ENCODE measurements at regions not wholly inside any gene's neighbourhood (a gene's known extent, or its start where the extent isn't known, plus 50 kb on each side); places are given as distances from the start of the nearest gene placed in this dataset.
"Not testable (repeated sequence)": the region's sequence is repeated elsewhere in the genome, so short reads cannot be mapped to it uniquely, and the experiment has no call there.

- TF ChIP-seq CTCF (IDR thresholded peaks at IDR 0.05; ENCODE audit: low read depth, low read length); EZH2phosphoT487 (IDR thresholded peaks at IDR 0.05; ENCODE audit: low read depth): not testable (repeated sequence)
These were observed 56.7 kb upstream of the PARP1 start for GRCh38 chr1:226464587-226464971.

Data from OCI-LY3 (cell line).